ENCODE measurements at regions not wholly inside any gene's neighbourhood (a gene's known extent, or its start where the extent isn't known, plus 50 kb on each side); places are given as distances from the start of the nearest gene placed in this dataset.

- TF ChIP-seq CTCF (IDR thresholded peaks at IDR 0.05): no peak
- TF ChIP-seq ZFX (IDR thresholded peaks at IDR 0.05; ENCODE audit: borderline replicate concordance): no peak
These were observed 429.2 kb upstream of the HTR2A start for GRCh38 chr13:47326061-47326460.

Measured in 22Rv1 (cell line).